ENCODE measurements at regions not wholly inside any gene's neighbourhood (a gene's known extent, or its start where the extent isn't known, plus 50 kb on each side); places are given as distances from the start of the nearest gene placed in this dataset.
"Not testable (repeated sequence)": the region's sequence is repeated elsewhere in the genome, so short reads cannot be mapped to it uniquely, and the experiment has no call there.

DNA sequence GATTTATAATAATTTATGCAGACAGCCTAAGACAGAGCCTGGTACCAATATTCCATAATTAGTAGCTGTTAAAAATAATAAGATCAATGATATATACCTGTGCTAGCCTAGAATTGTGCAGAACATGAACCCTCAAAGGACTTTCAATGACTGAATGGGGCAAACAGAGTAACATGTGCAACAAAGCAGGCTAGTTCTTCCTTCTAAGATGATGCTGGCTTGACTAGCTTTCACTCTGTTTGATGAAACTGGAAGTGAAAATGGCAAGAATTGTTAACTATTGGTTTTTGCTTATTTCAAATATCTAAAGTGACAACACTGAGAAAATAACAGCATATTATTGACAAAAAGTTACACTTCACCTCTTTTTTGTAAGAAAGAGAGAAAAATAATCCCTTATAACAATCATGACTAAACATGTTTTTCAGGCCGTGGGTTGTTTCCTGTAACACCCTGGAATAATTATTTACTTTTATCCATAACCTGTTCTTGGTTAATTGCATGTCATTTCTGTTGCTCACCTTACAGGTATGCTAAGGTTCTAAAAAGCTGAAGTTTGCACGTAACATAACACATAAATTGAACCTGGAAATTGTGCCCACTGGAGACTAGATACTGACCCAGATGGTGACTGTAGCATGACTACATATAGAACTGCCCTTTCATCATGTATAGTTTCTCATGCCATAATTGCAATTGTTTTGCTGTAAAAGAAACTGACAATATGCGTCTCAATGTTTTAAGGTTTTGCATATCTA is 108.7 kb downstream of the C18orf54 start:
- ATAC-seq (ENCODE audit: insufficient read depth, low FRiP score): no peak
- Histone ChIP-seq H3K36me3 (ENCODE audit: control insufficient read depth in 4 of 4, insufficient read depth in 4 of 4, low read length in 4 of 4) (no peaks in the 10 kb centered on the region), H3K27ac (ENCODE audit: low read depth in 1 of 2, low read length in 1 of 2) (no peak overlapping the region), H3K27me3 (ENCODE audit: control insufficient read depth in 3 of 3, insufficient read depth in 3 of 3, low read length in 2 of 3) (no peaks in the 10 kb centered on the region), H3K9ac (ENCODE audit: insufficient read depth in 1 of 2, low read length in 2 of 2) (no peak overlapping the region), H3K9me3 (ENCODE audit: control insufficient read depth in 4 of 4, insufficient read depth in 3 of 4, low read length in 3 of 4) (peaks cover 0 to 6% (median 0%) of the 10 kb centered on the region in 4 donors), H3K4me1 (ENCODE audit: control insufficient read depth in 5 of 5, insufficient read depth in 5 of 5, low read length in 5 of 5) (no peaks in the 10 kb centered on the region), H3K4me3 (no peak overlapping the region)
- TF ChIP-seq, protein P1, sequence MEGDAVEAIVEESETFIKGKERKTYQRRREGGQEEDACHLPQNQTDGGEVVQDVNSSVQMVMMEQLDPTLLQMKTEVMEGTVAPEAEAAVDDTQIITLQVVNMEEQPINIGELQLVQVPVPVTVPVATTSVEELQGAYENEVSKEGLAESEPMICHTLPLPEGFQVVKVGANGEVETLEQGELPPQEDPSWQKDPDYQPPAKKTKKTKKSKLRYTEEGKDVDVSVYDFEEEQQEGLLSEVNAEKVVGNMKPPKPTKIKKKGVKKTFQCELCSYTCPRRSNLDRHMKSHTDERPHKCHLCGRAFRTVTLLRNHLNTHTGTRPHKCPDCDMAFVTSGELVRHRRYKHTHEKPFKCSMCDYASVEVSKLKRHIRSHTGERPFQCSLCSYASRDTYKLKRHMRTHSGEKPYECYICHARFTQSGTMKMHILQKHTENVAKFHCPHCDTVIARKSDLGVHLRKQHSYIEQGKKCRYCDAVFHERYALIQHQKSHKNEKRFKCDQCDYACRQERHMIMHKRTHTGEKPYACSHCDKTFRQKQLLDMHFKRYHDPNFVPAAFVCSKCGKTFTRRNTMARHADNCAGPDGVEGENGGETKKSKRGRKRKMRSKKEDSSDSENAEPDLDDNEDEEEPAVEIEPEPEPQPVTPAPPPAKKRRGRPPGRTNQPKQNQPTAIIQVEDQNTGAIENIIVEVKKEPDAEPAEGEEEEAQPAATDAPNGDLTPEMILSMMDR (IDR thresholded peaks at IDR 0.05; ENCODE audit: control extremely low read depth, extremely low read depth): no peak
- no peak for DNase-seq
- 84 to 90% methylated on average over 3 of the region's 3 CpGs for WGBS, 2 donors

DNA sequence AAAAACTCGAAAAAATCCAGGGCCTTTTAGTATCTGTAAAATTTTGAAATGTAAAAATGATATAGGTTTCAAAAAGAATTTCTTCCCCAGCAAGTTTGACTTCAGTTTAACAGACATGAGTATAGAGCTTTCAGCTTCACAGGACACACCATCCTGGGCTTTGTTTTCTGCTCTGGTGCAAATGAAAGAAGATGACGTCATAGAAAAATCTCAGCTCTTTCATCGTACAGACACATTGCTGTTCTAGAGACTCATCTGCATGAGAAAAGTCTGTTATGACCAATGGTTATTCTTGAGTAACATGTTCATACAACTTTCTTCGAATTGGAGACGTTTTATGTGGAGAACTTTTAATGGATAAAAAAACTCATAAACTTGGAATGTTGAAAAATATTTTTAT is 111.7 kb upstream of the DYNAP start:
- no peak overlapping the region for H3K27ac ChIP-seq (ENCODE audit: low read depth in 1 of 2, low read length in 1 of 2)
- WGBS, 2 donors: 75 to 79% methylated on average over 5 of the region's 5 CpGs
- DNase-seq (no peak), ATAC-seq (ENCODE audit: insufficient read depth, low FRiP score) (no peak)
- no peaks in the 10 kb centered on the region for H3K36me3 ChIP-seq (ENCODE audit: control insufficient read depth in 4 of 4, insufficient read depth in 4 of 4, low read length in 4 of 4)
- no peak overlapping the region for H3K4me3 ChIP-seq
- TF ChIP-seq, protein P1 (IDR thresholded peaks at IDR 0.05; ENCODE audit: control extremely low read depth, extremely low read depth): no peak
- no peaks in the 10 kb centered on the region for H3K9me3 ChIP-seq (ENCODE audit: control insufficient read depth in 4 of 4, insufficient read depth in 3 of 4, low read length in 3 of 4)
- no peaks in the 10 kb centered on the region for H3K4me1 ChIP-seq (ENCODE audit: control insufficient read depth in 5 of 5, insufficient read depth in 5 of 5, low read length in 5 of 5)
- no peaks in the 10 kb centered on the region for H3K27me3 ChIP-seq (ENCODE audit: control insufficient read depth in 3 of 3, insufficient read depth in 3 of 3, low read length in 2 of 3)
- no peak overlapping the region for H3K9ac ChIP-seq (ENCODE audit: insufficient read depth in 1 of 2, low read length in 2 of 2)

DNA sequence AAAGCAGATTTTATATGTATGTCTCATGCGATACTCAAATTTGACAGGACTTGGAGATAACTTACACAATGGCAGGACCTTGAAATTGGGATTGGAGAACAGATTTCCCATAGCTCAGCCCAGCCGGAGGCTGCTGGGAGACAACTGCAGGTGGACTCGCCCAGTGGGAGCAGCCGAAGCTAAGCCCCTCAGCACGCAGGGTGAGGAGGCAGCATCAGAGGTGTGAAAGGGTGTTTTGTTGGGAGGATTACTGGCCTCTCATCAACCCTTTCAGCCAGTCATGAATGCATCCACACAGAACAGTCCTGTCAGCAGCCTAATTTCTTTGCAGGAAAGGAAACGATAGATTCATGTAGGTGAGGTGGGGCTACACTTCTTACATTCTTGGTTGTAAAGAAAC is 110.4 kb upstream of the DYNAP start:
- no peak overlapping the region for H3K9ac ChIP-seq (ENCODE audit: insufficient read depth in 1 of 2, low read length in 2 of 2)
- no peaks in the 10 kb centered on the region for H3K9me3 ChIP-seq (ENCODE audit: control insufficient read depth in 4 of 4, insufficient read depth in 3 of 4, low read length in 3 of 4)
- no peak overlapping the region for H3K4me3 ChIP-seq
- WGBS, 2 donors: 76 to 91% methylated on average over 6 of the region's 6 CpGs
- no peaks in the 10 kb centered on the region for H3K36me3 ChIP-seq (ENCODE audit: control insufficient read depth in 4 of 4, insufficient read depth in 4 of 4, low read length in 4 of 4)
- ATAC-seq (ENCODE audit: insufficient read depth, low FRiP score) (no peak), DNase-seq (no peak)
- no peaks in the 10 kb centered on the region for H3K4me1 ChIP-seq (ENCODE audit: control insufficient read depth in 5 of 5, insufficient read depth in 5 of 5, low read length in 5 of 5)
- H3K27me3 ChIP-seq (ENCODE audit: control insufficient read depth in 3 of 3, insufficient read depth in 3 of 3, low read length in 2 of 3): no peaks in the 10 kb centered on the region
- no peak overlapping the region for H3K27ac ChIP-seq (ENCODE audit: low read depth in 1 of 2, low read length in 1 of 2)
- TF ChIP-seq, protein P1 (IDR thresholded peaks at IDR 0.05; ENCODE audit: control extremely low read depth, extremely low read depth): no peak

DNA sequence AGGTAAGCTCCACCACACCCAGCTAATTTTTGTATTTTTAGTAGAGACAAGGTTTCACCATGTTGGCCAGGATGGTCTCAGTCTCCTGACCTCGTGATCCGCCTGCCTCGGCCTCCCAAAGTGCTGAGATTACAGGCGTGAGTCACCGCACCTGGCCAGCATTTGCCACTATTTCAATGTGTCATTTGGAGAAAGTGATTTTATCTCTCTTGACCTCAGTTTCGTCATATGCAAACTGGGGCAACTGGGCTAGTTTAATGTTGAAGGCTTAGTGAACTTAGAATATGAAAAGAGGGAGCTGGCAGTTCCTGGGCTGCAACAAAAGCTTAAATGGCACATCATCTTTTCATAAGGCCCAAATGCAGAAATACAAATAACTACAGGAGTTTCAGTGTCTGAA is 88.6 kb upstream of the DYNAP start:
- H3K4me3 ChIP-seq; ATAC-seq (ENCODE audit: insufficient read depth, low FRiP score); H3K27me3 ChIP-seq (ENCODE audit: control insufficient read depth in 3 of 3, insufficient read depth in 3 of 3, low read length in 2 of 3); H3K36me3 ChIP-seq (ENCODE audit: control insufficient read depth in 4 of 4, insufficient read depth in 4 of 4, low read length in 4 of 4); H3K27ac ChIP-seq (ENCODE audit: low read depth in 1 of 2, low read length in 1 of 2); H3K9me3 ChIP-seq (ENCODE audit: control insufficient read depth in 4 of 4, insufficient read depth in 3 of 4, low read length in 3 of 4); H3K4me1 ChIP-seq (ENCODE audit: control insufficient read depth in 5 of 5, insufficient read depth in 5 of 5, low read length in 5 of 5); H3K9ac ChIP-seq (ENCODE audit: insufficient read depth in 1 of 2, low read length in 2 of 2); DNase-seq: not testable (repeated sequence)
- WGBS, 2 donors: 85 to 92% methylated on average over 6 of the region's 6 CpGs
